ENCODE measurements at regions not wholly inside any gene's neighbourhood (a gene's known extent, or its start where the extent isn't known, plus 50 kb on each side); places are given as distances from the start of the nearest gene placed in this dataset.

DNA sequence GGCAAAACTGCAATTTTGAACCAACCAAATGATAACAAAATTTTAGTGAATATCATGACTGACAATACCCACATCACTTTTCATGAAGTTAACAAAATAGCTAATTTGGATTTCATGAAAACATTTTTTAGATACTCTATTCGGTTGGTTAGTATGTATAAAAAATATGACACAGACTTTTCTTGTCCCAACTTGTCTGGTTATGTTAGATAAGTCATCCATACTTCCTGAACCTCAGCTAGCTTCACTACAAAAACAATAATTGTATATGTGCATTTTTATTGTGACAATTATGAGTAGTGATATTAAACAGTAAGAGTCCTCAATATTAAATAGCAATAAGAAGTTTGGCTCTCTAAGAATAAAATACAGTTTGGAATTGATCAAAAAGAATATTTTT, 408.1 kb upstream of the DSEL start:
- TF ChIP-seq CTCF (IDR thresholded peaks at IDR 0.05; ENCODE audit: low read depth, low read length, missing input control) (no peak), YY1 (IDR thresholded peaks at IDR 0.05) (no peak)

Data from liver (tissue), 2 donors.